GM20000 (cell line): ENCODE measurements at regions not wholly inside any gene's neighbourhood (a gene's known extent, or its start where the extent isn't known, plus 50 kb on each side); places are given as distances from the start of the nearest gene placed in this dataset.

Experiments used
- DNase-seq: peaks from one replicate; pipeline ENCODE4 v3.0.0; 2012; ENCODE audit warnings: low spot score
- TF ChIP-seq, protein P1 (sequence below): IDR thresholded peaks from 2 replicates; pipeline ENCODE4 v1.5.1; 2012; ENCODE audit warnings: mild to moderate bottlenecking, control low read depth; ENCODE audit errors: extremely low read depth, missing control alignments

DNA sequence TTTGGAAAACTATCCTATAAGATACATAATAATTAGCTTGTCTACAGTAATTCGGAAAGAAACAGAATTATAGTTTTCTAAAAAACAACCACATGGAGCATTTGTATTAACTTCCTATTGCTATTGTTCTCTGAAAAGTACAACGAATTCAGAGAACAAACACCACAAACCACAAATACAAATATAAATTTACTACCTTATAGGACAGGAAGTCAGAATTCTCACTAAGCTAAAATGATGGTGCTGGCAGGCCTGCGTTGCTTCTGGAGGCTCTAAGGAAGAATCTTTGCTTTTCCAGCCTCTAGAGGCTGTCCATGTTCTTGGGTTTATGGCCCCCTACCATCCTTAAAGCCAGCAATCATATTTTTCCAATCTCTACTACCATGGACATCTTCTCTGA lies 173.6 kb upstream of the TCF21 start:
- no peak for DNase-seq
- TF ChIP-seq, protein P1, sequence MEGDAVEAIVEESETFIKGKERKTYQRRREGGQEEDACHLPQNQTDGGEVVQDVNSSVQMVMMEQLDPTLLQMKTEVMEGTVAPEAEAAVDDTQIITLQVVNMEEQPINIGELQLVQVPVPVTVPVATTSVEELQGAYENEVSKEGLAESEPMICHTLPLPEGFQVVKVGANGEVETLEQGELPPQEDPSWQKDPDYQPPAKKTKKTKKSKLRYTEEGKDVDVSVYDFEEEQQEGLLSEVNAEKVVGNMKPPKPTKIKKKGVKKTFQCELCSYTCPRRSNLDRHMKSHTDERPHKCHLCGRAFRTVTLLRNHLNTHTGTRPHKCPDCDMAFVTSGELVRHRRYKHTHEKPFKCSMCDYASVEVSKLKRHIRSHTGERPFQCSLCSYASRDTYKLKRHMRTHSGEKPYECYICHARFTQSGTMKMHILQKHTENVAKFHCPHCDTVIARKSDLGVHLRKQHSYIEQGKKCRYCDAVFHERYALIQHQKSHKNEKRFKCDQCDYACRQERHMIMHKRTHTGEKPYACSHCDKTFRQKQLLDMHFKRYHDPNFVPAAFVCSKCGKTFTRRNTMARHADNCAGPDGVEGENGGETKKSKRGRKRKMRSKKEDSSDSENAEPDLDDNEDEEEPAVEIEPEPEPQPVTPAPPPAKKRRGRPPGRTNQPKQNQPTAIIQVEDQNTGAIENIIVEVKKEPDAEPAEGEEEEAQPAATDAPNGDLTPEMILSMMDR = no peak

DNA sequence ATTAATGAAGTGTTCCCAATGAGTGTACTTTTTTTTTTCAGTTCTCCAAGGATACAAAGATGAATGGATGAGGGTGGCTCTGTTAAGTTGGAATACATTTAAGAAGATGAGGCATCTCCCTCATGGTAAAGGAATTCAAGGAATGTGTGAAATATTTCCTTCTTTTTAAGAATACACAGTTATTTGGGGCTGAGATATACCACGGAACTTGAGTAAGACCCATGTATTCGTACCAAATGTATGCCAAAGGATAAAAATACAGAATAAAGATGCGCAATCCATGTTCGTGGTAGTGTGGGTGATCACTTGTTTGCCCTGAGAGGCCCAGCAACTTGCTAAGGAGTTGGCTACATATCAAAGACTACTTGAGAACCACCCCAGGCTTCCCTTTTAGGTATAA lies 164.2 kb upstream of the TCF21 start:
- TF ChIP-seq, protein P1 = no peak
- no peak for DNase-seq

DNA sequence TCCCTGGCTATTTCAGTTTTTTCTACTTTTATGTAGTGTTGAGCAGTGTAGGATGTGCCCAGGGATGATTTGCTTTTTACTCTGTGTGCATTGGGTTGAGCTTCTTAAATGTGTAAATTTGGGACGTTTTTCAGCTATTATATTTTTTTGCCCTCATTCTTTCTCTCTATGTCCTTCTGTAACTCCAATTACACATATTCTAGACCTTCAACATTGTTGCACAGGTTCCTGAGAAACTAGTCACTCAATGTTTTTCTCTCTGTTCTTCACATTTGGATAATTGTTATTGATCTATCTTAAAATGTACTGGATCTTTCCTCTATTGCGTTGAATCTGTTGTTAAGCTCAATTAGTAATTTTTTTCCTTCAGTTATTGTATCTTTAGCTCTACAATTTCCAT lies 162.7 kb upstream of the TCF21 start:
- no peak for DNase-seq
- TF ChIP-seq, protein P1 = no peak

DNA sequence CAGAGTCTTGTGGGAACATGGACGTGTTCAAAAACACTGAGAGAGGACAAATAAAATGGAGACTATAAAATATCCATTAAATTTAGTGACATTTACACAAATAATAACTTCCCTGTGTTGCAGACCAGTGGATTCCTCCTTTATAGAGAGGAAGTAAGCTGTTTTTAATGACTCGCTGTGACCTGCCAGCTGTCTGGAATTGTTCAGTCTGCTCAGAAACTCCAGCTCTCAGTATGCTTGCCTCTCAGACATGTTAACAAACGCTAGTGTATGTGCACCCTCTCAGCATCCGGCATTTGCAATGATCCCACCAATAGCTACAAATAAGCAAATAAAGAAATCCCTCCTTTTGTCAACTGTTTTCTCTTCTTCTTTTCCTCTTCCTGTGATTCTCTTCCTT lies 158.0 kb upstream of the TCF21 start:
- DNase-seq = no peak
- TF ChIP-seq, protein P1 = no peak

DNA sequence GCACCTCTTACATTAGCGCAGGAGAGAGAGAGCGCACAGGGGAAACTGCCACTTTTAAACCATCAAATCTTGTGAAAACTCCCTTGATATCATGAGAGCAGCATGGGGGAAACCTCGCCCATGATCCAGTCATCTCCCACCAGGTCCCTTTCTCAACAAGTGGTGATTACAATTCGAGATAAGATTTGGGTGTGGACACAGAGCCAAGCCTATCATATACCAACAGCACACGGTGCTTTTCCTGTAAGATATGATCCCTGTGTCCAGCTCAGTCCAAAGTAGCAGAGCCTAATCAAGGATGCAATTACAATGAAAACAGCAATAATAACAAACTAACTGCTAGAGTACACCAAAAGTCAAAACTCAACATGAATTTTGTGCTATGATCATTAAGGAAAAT lies 148.7 kb upstream of the TCF21 start:
- no peak for DNase-seq
- TF ChIP-seq, protein P1 = no peak

DNA sequence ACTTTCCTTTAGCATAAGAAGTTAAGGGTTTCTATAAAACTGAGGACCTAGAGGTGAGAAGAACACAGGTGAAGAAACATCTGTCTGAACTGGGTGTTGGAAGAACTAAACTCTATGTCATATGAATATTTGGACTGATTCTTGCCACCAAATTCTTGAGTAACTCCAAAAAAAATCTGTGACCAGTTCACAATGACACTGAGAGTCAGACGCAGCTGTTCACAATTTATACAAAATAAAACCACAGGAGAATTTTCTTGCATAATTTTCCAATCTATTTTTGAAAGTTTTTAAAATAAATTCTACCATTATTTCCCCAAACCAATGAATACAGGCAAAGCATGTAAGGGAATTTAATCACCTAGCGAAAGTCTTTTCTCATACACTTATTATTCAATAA lies 148.1 kb upstream of the TCF21 start:
- TF ChIP-seq, protein P1 = no peak
- DNase-seq = no peak

DNA sequence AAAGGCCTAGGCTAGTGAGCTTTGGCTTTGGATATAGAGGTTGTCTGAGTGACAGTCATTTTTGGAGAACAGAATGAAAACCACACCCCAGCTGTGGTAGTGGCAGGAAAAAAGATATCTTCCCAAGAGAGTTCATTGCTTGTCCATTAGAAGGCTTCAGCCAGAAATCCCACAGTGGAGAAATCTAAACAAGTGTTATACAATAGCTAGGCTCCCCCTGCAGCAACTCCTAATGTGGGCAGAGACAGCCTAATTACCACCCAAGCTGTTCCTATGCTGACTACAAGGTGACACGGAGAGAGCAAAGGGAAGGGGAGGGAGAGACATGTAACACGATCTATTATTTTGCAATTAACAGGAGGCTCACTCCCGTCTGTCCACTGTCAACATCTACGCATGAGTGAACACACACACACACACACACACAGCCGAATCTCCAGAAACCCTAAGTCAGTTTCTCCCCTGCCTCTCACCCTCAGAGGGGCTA lies 147.5 kb upstream of the TCF21 start:
- no peak for DNase-seq
- TF ChIP-seq, protein P1 = no peak

DNA sequence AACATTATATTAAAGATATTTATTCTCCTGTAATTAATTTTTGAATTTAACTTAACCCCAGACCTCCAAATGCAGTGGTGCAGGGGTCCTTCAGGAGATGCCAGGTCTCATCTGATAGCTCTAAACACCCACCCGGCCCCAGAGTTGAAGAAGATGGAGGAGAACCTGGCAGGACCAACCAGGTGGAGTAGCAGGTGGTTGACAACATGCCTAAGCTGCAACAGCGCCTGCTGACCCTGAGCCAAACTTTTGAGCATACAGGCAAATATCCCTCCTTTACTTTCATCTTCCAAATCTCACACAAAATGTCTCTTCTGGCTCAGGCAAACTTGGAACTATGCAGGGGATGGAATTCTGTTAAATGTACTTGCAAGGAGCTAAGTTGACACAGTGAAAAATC lies 145.3 kb upstream of the TCF21 start:
- no peak for DNase-seq
- TF ChIP-seq, protein P1 = no peak
